Type B pancreatic cell (in vitro differentiated cells): ENCODE measurements at regions not wholly inside any gene's neighbourhood (a gene's known extent, or its start where the extent isn't known, plus 50 kb on each side); places are given as distances from the start of the nearest gene placed in this dataset.
"Not testable (repeated sequence)": the region's sequence is repeated elsewhere in the genome, so short reads cannot be mapped to it uniquely, and the experiment has no call there.

Experiments
- DNase-seq: peaks from one replicate; pipeline ENCODE4 v3.0.0; 2021; ENCODE audit warnings: mixed read lengths; ENCODE audit not compliant: unreplicated experiment; ENCODE audit errors: extremely low spot score
- H3K27ac Mint-ChIP-seq: 2 replicates; pipeline ENCODE4 v1.8.0; 2021; ENCODE audit warnings: mild to moderate bottlenecking, mixed read lengths
- H3K27me3 Mint-ChIP-seq: 2 replicates; pipeline ENCODE4 v1.8.0; 2021; ENCODE audit warnings: mixed read lengths
- H3K36me3 Mint-ChIP-seq: 2 replicates; pipeline ENCODE4 v1.8.0; 2021; ENCODE audit warnings: mixed read lengths
- H3K4me1 Mint-ChIP-seq: one replicate; pipeline ENCODE4 v1.8.0; 2021; ENCODE audit warnings: mixed read lengths; ENCODE audit not compliant: unreplicated experiment
- H3K4me3 Mint-ChIP-seq: 2 replicates; pipeline ENCODE4 v1.8.0; 2021; ENCODE audit warnings: mild to moderate bottlenecking, mixed read lengths
- H3K9me3 Mint-ChIP-seq: 2 replicates; pipeline ENCODE4 v1.8.0; 2021; ENCODE audit warnings: mixed read lengths
- CTCF ChIP-seq: fragments of 200-600 bp; sonication (generic); conservative IDR thresholded peaks from 2 replicates; pipeline ENCODE4 v1.5.0; 2021; ENCODE audit warnings: antibody characterized with exemption, mild to moderate bottlenecking

DNA sequence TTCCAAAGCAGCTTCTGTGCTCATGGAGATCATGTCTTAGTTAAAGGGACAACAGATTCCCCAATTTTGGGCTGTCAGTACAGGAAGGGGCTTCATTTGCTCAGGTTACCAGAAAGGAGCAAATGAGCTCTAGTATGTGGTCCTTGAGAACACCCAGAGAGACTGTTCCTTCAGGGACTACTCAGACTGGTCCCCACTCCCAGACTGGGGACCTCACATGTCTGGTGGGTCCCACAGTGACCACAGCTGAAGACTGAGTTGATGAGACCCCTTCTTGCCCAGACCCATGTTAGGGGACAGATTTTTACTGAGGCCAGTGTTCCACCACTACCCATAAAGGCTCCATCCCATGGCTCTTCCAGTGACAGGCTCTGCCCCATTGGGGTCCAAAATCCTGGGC, 1695.2 kb downstream of the TP53TG3F start:
- H3K4me1 Mint-ChIP-seq = no peaks in the 10 kb centered on the region
- H3K36me3 Mint-ChIP-seq = no peaks in the 10 kb centered on the region
- DNase-seq = no peak
- H3K4me3 Mint-ChIP-seq = no peak overlapping the region
- no peaks in the 10 kb centered on the region for H3K27me3 Mint-ChIP-seq
- TF ChIP-seq CTCF = no peak
- no peak overlapping the region for H3K27ac Mint-ChIP-seq
- peaks cover 8% of the 10 kb centered on the region for H3K9me3 Mint-ChIP-seq

GRCh38 chr16:35157549-35157948, 1698.1 kb downstream of the TP53TG3F start:
- not testable (repeated sequence) for DNase-seq, H3K27ac Mint-ChIP-seq

GRCh38 chr16:35169324-35169723, 1709.9 kb downstream of the TP53TG3F start:
- not testable (repeated sequence) for H3K9me3 Mint-ChIP-seq, H3K4me3 Mint-ChIP-seq, H3K27ac Mint-ChIP-seq, H3K27me3 Mint-ChIP-seq, H3K4me1 Mint-ChIP-seq, H3K36me3 Mint-ChIP-seq, DNase-seq

More at GRCh38 chr16:35157549-35157948, 1698.1 kb downstream of the TP53TG3F start:
- not testable (repeated sequence) for H3K9me3 Mint-ChIP-seq, H3K36me3 Mint-ChIP-seq, H3K4me3 Mint-ChIP-seq, H3K27me3 Mint-ChIP-seq, H3K4me1 Mint-ChIP-seq

DNA sequence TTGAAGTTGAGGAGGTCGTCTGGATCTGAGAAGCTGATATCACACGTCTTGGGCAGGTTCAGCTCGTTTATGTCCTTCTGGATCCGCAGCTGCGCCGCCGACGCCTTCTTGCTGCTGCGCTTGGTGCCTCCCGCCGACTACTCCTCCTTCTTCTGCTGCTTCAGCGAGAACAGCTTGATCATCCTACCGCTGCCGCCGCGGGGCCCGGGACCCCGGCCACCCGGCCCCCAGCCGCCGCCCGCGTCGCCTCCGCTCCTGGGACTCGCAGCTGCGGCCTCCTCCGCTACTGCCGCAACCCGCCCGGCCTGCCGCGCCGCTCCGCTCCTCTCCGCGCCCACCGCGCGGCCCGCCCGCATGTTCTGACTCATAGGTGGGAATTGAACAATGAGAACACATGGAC, 1710.6 kb downstream of the TP53TG3F start:
- H3K4me3 Mint-ChIP-seq, H3K4me1 Mint-ChIP-seq, H3K27ac Mint-ChIP-seq, H3K9me3 Mint-ChIP-seq, H3K27me3 Mint-ChIP-seq, H3K36me3 Mint-ChIP-seq: not testable (repeated sequence)
- DNase-seq = peak; percentile 52

- no peak for TF ChIP-seq CTCF
- DNase-seq = no peak
- Mint-ChIP-seq H3K9me3 (peaks cover 7% of the 10 kb centered on the region), H3K27ac (no peak overlapping the region), H3K4me1 (no peaks in the 10 kb centered on the region), H3K4me3 (no peak overlapping the region), H3K36me3 (no peaks in the 10 kb centered on the region), H3K27me3 (no peaks in the 10 kb centered on the region)
Measured at GRCh38 chr16:35170610-35171009, 1711.2 kb downstream of the TP53TG3F start.

DNA sequence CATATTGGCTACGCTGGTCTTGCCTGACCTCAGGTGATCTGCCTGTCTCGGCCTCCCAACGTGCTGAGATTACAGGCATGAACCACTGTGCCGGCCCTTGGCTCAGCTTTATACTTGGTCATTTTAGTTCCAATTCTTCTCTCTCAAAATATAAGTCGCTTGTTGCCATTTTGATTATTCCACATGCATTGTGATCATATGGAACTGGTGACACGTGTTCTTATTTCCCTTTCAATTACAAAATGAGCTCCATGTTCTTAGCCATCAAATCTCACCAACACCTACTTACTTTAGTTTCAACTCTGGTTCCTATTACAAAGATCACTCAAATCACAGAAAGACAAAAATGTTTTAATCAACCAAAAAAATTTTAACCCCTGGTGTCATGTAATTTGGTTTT, 1711.7 kb downstream of the TP53TG3F start:
- Mint-ChIP-seq H3K36me3 (no peaks in the 10 kb centered on the region), H3K4me3 (no peak overlapping the region), H3K27ac (no peak overlapping the region), H3K9me3 (peaks cover 7% of the 10 kb centered on the region), H3K27me3 (no peaks in the 10 kb centered on the region), H3K4me1 (no peaks in the 10 kb centered on the region)
- no peak for TF ChIP-seq CTCF
- no peak for DNase-seq

DNA sequence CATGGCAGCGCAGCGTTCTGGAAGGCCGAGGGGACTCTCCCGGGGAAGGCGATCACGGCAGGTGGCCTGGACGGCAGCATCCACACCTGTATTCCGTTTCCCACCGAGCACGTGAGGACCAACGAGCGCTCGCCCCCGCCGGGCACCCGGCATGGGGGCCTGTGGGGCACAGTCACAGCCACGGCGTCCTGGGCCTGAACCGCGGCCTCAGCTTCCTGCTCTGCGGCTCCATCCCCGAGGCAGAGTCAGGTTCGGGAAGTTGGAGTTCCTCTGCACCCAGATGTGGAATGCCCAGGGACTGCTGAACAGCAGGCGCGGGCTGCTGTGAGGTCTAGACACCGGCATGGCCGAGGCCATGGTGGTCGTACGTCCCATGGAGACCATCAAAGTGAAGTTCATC, 1713.9 kb downstream of the TP53TG3F start:
- TF ChIP-seq CTCF = no peak
- H3K4me1 Mint-ChIP-seq = no peaks in the 10 kb centered on the region

More for the DNA sequence above, 1713.9 kb downstream of the TP53TG3F start:
- Mint-ChIP-seq H3K27ac (no peak overlapping the region), H3K9me3 (no peaks in the 10 kb centered on the region), H3K27me3 (no peaks in the 10 kb centered on the region), H3K36me3 (no peaks in the 10 kb centered on the region), H3K4me3 (no peak overlapping the region)
- DNase-seq = peak; percentile 54
